ENCODE measurements at regions not wholly inside any gene's neighbourhood (a gene's known extent, or its start where the extent isn't known, plus 50 kb on each side); places are given as distances from the start of the nearest gene placed in this dataset.

DNA sequence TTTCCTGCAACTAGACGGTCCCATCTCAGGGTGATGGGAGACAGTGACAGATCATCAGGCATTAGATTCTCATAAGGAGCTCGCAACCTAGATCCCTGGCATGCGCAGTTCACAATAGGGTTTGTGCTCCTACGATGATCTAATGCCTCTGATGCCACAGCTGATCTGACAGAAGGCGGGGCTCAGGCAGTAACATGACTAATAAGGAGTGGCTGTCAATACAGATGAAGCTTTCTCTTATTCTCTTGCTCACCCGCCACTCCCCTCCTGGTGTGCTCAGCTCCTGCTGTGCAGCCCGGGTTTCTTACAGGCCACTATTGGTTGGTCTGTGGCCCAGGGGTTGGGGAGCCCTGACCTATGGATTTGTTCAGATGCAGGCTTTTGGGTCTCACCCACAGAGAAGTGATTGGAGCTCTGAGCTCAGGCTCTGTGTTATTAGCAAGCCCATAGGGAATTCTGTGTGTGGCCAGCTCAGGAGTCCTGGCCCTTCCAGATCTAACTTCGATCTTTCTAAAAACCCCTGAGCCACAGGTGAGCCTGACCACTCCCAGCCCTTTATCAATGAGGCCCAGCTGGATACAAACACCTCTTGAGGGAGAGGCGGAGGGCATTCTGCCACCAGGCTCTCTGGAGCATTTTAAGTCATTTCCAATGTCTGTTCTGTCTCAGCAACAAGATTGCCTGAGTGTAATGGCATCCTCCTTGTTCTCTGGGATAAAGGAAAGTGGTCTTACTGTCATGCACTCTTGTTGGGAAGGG, 351.8 kb downstream of the BUD13 start (continued):
- no peak for TF ChIP-seq ZNF462 (CRISPR knock-in tag; IDR thresholded peaks at IDR 0.05)
- no peak for TF ChIP-seq ZNF114 (CRISPR knock-in tag; IDR thresholded peaks at IDR 0.05)

- DNase-seq (ENCODE audit: low spot score): no peak
- no peak for ATAC-seq
- no peaks in the 10 kb centered on the region for H3K27me3 ChIP-seq (ENCODE audit: insufficient read depth)
- H4K20me1 ChIP-seq (replicated peaks; ENCODE audit: insufficient read depth): no peaks in the 10 kb centered on the region
- H3K27ac Mint-ChIP-seq: no peak overlapping the region
- H3K27me3 Mint-ChIP-seq (ENCODE audit: insufficient read depth, low read depth, poor library complexity): peaks cover 6% of the 10 kb centered on the region
- no peak overlapping the region for H3K4me2 ChIP-seq
- no peak overlapping the region for H3K4me3 Mint-ChIP-seq
- no peak overlapping the region for H2AFZ ChIP-seq
- H3K9me3 Mint-ChIP-seq: peaks cover 16% of the 10 kb centered on the region
- no peaks in the 10 kb centered on the region for H3K9me2 ChIP-seq (ENCODE audit: insufficient read depth)
- H3K36me3 Mint-ChIP-seq (ENCODE audit: low read depth): peaks cover 6% of the 10 kb centered on the region; the same call in 2 of the 3 replicates
- no peak overlapping the region for H3K4me3 ChIP-seq
- no peaks in the 10 kb centered on the region for H3F3A ChIP-seq (replicated peaks; ENCODE audit: low read depth)
- H3K36me3 ChIP-seq (ENCODE audit: insufficient read depth): no peaks in the 10 kb centered on the region
- no peak overlapping the region for H3K27ac ChIP-seq (ENCODE audit: low read depth)
- no peaks in the 10 kb centered on the region for H3K79me2 ChIP-seq (replicated peaks; ENCODE audit: insufficient read depth)
- peaks cover 30% of the 10 kb centered on the region for H3K4me1 Mint-ChIP-seq
- H3K4me1 ChIP-seq (ENCODE audit: insufficient read depth): peaks cover 11% of the 10 kb centered on the region; the same call in 1 of the 2 replicates
- TF ChIP-seq ZNF114 (CRISPR knock-in tag; IDR thresholded peaks at IDR 0.05) (no peak), NANOG (IDR thresholded peaks at IDR 0.05; ENCODE audit: borderline replicate concordance) (no peak), POLR2AphosphoS5 (IDR thresholded peaks at IDR 0.05; ENCODE audit: low read depth) (no peak), ZNF331 (CRISPR knock-in tag; IDR thresholded peaks at IDR 0.05; ENCODE audit: low read depth) (no peak), ETS1 (IDR thresholded peaks at IDR 0.05) (no peak), CTCF (conservative IDR thresholded peaks at IDR 0.05; ENCODE audit: low read depth in 2 of 2) (no peak), EZH2phosphoT487 (IDR thresholded peaks at IDR 0.05; ENCODE audit: unreplicated experiment) (no peak), CREB1 (CRISPR knock-in tag; IDR thresholded peaks at IDR 0.05; ENCODE audit: low read depth) (no peak), JUNB (IDR thresholded peaks at IDR 0.05; ENCODE audit: unreplicated experiment) (no peak)
- TF ChIP-seq, protein P1, sequence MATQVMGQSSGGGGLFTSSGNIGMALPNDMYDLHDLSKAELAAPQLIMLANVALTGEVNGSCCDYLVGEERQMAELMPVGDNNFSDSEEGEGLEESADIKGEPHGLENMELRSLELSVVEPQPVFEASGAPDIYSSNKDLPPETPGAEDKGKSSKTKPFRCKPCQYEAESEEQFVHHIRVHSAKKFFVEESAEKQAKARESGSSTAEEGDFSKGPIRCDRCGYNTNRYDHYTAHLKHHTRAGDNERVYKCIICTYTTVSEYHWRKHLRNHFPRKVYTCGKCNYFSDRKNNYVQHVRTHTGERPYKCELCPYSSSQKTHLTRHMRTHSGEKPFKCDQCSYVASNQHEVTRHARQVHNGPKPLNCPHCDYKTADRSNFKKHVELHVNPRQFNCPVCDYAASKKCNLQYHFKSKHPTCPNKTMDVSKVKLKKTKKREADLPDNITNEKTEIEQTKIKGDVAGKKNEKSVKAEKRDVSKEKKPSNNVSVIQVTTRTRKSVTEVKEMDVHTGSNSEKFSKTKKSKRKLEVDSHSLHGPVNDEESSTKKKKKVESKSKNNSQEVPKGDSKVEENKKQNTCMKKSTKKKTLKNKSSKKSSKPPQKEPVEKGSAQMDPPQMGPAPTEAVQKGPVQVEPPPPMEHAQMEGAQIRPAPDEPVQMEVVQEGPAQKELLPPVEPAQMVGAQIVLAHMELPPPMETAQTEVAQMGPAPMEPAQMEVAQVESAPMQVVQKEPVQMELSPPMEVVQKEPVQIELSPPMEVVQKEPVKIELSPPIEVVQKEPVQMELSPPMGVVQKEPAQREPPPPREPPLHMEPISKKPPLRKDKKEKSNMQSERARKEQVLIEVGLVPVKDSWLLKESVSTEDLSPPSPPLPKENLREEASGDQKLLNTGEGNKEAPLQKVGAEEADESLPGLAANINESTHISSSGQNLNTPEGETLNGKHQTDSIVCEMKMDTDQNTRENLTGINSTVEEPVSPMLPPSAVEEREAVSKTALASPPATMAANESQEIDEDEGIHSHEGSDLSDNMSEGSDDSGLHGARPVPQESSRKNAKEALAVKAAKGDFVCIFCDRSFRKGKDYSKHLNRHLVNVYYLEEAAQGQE (IDR thresholded peaks at IDR 0.05; ENCODE audit: unreplicated experiment): no peak
Observed at GRCh38 chr11:116420030-116420429, 352.8 kb downstream of the BUD13 start.
